ENCODE measurements at regions not wholly inside any gene's neighbourhood (a gene's known extent, or its start where the extent isn't known, plus 50 kb on each side); places are given as distances from the start of the nearest gene placed in this dataset.

DNA sequence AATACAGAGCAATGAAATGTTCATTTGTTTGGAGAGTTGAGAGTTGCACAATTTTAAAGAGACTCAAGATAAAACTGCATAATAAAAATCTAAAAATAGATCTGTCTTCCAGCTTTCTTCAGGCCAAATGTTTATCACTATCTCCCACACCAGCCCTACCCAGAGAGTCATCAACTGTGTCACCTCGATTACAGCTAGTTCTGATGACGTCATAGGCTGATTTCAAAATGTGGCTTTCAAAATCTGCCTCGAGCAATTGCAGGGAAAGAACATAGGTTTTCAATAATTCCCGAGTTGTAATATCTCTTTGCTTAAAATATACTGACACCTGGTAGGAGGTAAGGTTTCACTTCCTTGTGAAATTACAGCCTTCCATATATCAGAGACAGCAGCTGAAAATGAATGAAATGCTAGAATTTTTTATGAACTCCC, 677.6 kb upstream of the ID2 start:
- DNase-seq (ENCODE audit: low read depth in 3 of 3) = no peak

DNA sequence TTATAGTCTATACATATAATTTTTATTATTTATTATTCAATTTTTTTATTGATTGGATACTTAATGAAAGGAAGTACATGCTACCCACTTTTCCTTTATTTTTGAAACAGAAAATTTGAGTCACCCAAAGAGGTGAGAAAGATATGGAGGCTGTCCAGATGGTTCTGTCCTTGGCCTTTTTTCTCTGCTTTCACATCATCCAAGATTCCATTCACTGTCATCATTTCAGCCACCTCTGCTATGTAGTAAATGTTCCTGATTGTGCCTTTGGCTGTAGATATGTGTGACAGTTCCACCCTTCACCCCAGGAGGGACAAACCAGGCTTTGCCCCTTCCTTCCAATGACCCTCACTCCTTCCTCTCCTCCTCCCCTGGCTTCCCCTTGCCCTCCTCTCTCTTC, 675.7 kb upstream of the ID2 start:
- no peak for DNase-seq (ENCODE audit: low read depth in 3 of 3)

DNA sequence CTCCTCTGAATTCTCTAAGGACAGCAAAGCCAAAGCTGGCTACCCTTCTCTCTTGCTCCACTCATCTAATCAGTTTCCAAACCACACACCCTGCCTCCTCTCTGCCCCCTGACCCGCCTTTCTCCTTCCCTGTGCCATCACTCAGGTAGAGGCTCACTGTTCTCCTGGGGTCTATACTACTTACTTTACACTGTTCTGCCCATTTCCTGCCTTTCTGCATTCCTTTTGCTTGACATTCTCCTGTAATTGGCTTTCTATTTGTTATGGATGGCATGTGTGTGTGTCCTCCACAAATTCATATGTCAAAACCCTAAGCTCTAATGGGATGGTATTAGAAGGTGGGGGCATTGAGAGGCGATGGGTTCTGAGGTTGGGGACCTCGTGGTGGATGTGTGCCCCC, 675.2 kb upstream of the ID2 start:
- DNase-seq (ENCODE audit: low read depth in 3 of 3) = no peak

DNA sequence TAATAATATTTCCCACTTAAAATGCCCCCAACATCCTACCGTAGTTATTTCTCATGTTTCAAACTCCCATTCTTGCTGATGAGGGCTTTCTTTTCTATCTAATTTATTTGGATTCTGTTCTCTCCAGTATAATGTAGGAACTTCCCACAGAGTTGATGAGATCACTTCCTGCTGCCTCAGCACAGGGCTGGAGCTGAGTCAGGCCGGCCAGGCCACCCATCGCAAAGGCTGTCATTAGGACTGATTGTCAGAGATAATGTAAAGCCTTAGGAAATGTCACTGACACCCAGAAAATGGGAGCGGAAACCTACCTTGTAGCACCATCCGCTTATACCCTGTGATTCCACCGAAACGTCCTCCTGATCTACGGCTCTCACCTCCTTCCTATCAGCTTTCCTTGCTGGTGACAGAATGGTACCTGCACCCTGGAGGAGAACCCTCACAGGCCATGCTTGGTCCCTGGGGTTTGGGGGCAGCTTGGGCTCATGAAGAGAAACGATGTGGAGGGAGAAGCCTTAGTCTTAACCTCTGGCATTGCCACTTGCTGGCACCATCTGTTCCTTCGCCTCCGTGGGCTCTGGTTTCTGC, 672.8 kb upstream of the ID2 start:
- no peak for DNase-seq (ENCODE audit: low read depth in 3 of 3)

DNA sequence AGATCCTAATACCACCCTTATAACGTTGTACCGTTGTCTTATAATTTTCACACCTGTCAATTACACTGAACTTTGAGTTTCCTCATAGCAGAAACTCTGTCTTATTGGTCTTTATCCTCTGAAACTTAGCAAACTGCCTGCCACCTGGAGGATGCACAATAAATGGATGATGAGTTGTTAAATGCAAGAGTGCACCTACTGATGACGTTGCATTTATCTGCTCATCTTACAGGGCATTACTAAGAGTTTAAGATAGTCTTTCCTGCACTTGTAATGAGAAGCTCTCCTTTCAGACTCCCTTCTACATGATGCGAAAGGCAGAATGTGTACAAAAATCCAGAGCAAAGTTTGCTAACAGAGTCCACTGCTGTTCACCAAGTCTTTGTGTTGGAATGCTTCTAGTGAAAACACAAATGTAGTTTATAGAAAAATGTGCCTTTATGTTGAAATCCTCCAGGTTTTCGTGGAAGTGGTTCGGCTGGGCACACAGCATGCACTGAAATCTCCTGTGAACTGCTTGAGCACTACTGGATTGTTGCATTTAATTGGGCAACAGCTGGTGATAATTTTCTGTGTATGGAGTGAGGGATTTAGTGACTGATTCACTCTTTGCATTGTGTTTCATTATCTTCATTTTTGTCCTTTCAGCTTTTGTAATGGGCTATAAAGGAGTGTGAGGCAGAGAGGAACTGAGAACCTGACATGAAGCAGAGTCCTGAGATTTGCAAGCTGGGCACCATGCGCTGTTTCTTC, 665.8 kb upstream of the ID2 start:
- DNase-seq (ENCODE audit: low read depth in 3 of 3) = no peak

DNA sequence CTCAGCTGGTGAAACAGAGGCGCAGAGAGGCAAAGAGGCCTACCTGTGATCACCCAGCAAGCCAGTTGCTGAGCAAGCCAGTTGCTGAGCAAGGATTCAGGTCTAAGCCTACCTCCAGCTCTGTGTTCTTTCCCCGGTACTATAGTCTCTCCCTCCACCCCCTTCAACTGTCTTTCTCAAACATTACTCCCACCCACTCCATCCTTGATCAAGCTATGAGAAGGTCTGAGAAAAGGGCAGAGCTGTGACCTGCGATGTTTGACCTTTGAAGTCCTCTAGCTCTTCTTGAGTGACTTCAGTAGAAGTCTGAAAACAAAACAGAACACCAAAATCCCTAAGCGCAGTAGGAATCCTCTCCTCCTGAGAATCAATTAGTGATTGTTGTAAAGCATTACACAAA, 665.2 kb upstream of the ID2 start:
- DNase-seq (ENCODE audit: low read depth in 3 of 3) = no peak

DNA sequence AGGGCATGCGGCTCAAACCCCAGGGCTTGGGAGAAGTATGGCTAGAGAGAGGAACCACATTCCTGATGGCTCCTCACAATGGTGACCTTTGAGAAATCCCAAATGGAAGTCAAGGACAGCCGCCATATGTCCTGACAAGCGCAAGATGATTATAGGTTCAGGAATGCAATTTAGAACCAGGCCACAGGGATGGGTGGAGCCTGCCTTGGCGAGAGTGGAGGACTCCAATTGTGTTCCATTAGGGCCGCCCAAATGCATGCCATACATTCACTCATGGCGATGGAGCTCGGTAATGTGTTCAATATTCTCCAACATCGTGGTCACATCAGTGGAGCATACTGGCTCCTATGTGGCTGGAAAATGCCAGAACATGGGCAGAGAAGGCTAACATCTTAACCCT, 662.9 kb upstream of the ID2 start:
- no peak for DNase-seq (ENCODE audit: low read depth in 3 of 3)

DNA sequence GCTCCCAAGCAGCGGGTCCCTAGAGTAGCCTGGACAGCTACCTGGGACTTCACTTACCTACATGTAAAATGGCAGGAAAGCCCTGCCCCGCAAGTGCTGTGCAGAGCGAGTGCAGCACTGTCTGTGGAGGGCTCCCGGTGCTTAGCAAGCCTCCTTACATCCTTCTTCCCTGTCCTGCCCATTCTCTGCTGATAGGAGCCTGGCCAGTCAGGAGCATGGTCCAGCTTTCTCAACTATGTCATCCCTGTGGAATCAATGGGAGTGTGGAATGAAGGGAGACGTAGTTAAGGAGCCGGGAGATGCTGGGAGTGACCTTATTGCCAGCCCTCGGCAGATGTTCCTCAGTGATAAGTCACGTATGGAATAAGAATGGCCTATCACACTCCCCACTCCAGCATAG, 661.9 kb upstream of the ID2 start:
- DNase-seq (ENCODE audit: low read depth in 3 of 3) = no peak

DNA sequence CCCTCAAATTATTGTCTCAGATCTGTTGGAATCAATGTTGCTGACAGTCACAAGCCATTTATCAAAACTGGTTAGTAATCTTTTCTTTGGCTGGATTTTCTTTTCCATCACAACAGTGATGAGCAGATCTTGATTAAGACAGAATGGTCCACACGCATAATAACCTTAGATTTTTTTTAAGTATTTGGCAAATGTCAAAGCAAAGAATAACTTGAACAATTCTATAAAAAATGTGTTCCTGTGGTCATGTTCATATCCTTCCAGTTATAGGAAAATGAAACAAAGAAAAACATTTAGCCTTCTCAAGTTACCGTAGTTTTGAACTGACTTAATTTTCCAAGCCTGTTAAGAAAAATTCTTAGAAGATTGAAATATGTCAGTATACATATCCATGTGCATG, 659.9 kb upstream of the ID2 start:
- no peak for DNase-seq (ENCODE audit: low read depth in 3 of 3)

DNA sequence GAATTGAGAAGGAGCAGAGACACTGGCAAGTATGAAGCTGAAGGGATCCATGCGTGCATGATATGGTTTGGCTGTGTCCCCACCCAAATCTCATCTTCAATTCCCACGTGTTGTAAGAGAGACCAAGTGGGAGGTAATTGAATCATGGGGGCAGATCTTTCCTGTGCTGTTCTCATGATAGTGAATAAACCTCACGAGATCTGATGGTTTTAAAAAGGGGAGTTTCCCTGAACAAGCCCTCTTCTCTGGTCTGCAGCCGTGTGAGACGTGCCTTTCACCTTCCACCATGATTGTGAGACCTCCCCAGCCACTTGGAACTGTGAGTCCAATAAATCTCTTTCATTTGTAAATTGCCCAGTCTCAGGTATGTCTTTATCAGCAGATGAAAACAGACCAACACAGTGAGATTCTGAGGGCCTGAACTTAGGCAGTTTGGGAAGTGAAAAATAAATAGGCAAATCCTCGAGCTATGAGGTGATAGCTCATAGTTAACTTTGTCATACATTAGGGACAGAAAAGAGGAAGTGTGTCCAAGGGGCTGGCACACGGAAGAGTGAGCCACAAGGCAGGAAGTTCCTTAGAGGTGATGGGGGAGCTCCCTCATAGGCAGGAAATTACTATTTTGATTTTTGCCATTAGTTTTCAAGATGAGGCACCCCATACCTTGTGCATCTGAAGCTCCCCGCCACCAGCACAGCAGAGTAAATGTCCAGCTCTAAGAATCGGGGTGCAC, 658.8 kb upstream of the ID2 start:
- no peak for DNase-seq (ENCODE audit: low read depth in 3 of 3)

DNA sequence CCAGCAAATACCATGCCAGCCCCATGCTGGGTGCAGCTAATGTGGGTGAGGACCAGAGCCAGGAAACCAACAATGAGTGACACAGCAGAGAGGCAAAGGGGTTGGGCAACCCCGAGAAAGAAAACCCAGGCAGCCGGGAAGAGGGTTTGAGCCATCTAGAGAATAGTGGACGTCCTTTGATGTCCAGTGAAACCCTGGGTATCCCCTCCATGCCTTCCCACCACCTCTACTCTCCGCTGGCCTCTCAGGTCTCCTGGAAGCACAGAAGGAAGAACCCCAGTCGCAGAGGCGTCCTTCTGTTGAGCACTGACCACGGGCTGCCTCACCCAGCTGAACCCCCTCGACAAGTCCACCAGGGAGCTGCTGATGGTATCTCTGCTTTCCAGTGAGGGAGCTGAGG, 657.4 kb upstream of the ID2 start:
- DNase-seq (ENCODE audit: low read depth in 3 of 3) = no peak

DNA sequence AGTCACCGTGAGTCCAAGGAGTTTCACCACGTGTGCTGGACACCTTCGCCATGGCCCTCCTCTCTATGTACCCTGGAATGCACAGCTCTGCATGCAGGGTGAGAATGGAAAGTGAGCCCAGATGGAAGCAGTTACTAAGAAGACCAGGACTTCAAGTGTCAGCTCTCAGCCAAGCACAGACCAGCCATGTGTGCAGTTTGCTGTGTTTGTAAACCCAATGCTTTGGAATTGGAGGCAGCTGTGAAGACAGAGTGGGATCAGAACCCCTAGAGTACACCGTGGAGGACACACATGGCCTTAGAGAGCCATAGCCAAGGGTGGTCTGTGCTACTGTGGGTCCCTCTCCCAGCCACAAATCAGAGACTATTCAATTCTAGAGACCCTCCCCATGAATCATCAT, 655.5 kb upstream of the ID2 start:
- DNase-seq (ENCODE audit: low read depth in 3 of 3) = no peak

DNA sequence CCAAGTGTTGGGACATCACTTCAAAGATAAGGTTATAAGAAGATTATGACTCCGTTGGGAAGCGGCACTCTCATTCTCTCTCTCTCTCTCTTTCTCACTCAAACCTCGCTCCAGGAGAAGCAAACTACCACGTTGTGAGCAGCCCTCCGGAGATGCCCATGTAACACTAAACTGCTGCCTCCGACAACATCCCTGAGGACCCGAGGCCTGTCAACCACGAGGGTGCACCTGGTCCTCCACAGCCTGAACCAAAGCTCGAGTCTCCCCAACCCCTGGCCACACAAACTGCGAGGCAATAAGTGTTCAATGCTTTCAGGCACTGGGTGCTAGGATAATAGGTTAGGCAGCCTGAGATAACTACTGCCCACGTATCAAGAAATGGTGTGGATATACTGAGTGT, 654.5 kb upstream of the ID2 start:
- DNase-seq (ENCODE audit: low read depth in 3 of 3) = no peak

DNA sequence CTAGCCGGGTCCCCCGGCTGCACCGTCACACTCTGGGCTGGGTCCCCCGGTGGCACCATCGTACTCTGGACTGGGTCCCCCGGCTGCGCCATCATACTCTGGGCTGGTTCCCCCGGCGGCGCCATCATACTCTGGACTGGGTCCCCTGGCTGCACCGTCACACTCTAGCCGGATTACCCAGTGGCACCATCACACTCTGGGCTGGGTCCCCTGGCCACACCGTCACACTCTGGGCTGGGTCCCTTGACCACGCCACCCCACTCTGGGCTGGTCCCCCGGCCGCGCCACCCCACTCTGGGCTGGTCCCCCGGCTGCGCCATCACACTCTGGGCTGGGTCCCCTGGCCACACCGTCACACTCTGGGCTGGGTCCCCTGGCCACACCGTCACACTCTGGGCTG, 653.8 kb upstream of the ID2 start:
- no peak for DNase-seq (ENCODE audit: low read depth in 3 of 3)

DNA sequence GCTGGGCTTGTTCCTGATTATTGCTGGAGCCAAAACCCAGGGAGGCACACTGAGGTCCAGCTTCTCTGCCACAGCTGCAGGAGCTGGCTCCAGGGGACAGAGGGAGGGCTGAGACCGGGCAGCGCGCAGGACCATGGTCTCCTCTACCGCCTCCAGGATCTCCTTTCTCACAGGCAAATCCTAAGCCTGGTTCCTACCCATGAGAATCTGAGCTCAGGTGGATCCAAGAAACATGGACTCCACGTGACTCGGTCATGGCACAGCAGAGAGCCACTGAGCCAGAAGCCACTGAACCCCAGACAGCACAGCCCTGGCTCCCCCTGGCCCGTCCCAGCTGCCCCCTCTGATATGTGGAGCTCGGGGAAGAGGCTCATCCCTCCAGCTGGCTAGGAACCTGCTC, 653.4 kb upstream of the ID2 start:
- DNase-seq (ENCODE audit: low read depth in 3 of 3) = no peak

DNA sequence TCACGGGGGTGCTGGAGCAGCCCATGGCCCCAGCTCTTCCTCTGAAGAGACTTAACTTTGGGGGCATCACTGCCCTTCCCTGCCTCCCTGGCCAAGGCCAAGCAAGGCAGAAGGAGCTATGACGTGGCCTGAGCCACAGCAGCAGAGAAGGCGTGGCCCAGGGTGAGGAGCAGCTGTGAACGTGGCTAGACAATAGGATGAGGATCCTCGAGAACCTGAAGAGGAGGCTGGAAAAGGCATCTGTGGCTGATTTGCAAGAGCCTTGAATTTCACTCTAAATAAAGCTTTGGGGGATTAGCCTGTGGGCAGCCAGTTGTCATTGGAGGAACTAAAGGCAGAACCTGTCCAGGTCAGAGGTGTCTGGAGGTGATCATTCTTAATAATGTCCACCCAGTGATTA, 652.9 kb upstream of the ID2 start:
- DNase-seq (ENCODE audit: low read depth in 3 of 3) = no peak

DNA sequence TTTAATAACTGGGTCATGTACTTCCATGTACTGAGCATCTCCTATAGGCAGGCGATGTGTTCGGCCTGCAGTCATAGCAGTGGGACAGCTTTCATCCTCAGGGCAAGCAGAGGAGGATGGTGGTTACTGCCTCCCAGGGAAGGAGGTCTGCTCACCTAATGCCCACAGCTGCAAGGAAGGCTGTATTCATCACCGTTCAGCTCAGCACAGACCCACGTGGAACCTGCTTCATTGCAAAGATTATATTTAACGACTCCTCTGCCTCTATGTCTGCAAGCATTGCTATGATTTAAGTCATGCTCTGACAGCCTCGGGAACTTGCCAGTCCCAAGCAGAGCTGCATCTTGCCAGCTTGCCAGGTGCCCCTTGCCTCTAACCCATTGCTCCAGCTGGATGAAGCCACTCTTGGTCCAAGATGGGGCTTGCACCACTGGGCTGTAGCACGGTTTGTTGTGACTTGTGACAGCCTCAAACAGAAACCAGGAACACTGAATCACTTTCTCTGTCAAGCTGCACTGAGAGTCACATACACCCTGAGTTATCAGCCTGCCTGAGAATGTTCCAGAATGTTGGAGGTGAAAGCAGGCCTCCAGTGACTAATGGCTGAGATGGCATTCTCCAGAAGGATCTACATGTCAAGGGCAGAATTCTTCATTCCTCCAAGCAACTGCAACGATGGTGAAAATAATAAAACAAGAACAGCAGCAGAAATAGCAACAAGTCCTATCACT, 651.1 kb upstream of the ID2 start:
- no peak for DNase-seq (ENCODE audit: low read depth in 3 of 3)

DNA sequence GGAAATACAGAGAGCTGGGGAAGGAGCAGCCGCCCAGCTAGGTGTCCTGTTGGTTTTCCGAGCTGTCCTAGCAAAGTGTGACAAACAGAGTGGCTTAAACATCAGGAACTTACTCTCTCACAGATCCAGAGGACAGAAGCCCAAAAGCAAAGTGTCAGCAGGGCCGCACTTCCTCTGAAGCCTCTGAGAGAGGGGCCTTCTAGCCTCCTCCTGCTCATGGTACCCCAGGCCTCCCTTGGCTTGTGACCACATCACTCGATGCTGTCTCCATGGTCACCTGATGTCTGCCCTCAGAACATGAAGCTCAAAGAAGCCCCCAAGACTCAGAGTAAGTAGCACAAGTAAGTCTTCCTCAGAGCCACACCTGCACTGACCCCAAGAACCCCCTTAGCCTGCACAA, 650.5 kb upstream of the ID2 start:
- no peak for DNase-seq (ENCODE audit: low read depth in 3 of 3)

DNA sequence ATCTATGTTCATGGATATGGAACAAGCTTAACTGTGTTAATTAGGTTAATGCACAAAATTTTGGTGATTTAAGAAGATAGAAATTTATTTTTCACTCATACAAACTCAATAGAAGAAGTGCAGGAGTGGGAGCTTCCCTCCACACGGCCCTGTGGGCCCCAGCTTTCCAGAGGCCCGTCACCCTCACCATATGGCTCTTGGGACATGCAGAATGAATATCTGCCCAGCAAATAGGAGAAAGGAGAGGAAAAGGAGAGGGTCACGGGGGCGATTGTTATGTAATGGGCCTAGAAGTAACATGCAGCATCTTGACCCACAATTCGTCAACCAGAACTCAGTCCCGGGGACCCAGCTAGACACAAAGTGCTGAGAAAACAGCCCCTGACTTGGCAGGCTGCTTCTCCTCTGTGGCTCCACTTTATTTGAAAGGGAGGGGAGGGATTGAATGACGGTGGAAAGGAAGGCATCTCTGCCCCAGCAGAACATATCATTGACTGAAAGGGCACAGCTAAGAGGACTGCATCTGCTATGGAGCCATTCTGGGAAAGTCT, 648.2 kb upstream of the ID2 start:
- no peak for DNase-seq (ENCODE audit: low read depth in 3 of 3)

DNA sequence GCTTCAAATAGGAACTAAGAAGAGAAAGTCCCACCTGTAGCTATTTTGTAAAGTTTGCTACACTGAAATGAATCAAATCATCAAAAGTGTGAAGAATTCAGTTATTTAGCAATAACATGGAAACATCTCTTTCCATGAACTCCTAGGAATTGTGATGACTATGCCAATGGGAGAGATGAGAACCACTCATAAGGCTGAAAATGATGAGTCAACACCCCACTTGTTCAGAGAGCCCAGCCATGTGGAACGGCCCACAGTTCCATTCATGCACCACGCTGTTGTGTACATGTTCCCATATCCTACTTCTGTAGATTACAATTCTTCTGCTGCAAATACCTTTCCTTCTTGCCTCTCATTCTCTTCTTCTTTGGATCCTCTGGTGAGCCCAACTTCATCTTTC, 645.5 kb upstream of the ID2 start:
- no peak for DNase-seq (ENCODE audit: low read depth in 3 of 3)

DNA sequence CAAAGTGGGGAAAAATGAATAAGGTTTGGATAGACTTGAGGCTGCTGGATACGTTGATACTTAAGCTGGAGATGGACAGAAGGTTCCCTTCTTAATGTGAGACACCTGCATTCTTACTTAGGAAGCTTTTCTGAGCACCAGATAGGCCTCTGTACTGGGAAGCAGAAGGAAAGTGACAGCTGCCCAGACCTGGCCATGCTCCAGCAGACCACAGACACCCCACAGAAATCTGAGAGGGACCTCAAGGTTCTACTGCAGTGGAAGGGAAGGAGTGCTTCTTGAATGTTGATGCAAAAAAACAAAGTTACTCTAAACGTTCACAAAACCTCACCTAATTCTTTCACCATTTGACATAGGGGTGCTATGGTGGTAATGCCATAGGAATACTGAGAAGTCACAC, 642.1 kb upstream of the ID2 start:
- no peak for DNase-seq (ENCODE audit: low read depth in 3 of 3)

DNA sequence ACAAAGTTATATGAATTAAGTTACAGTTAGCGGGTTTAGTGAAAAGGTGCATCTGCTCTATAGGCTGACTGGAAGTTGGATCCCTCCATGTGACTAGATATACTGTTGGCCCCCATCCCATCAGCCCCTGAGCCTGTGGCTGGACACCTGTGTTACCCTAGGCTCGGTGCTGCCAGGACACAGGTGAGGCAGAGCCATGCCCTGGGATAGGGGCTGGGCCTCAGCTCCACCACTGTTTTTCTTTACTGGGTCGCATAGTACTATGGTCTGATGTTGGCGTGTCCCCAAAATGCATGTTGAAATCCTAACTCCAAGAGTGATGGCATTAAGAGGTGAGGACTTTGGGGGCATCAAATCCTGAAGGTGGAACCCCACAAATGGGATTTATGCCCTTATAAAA, 638.6 kb upstream of the ID2 start:
- no peak for DNase-seq (ENCODE audit: low read depth in 3 of 3)
